ENCODE measurements at regions not wholly inside any gene's neighbourhood (a gene's known extent, or its start where the extent isn't known, plus 50 kb on each side); places are given as distances from the start of the nearest gene placed in this dataset.

GRCh38 chr10:36390221-36390620 is 735.2 kb upstream of the ANKRD30A start:
- no peak overlapping the region for H3K4me3 ChIP-seq (ENCODE audit: control insufficient read depth, low read depth, low read length)
- DNase-seq (ENCODE audit: low read depth) = no peak
- TF ChIP-seq, protein P1, sequence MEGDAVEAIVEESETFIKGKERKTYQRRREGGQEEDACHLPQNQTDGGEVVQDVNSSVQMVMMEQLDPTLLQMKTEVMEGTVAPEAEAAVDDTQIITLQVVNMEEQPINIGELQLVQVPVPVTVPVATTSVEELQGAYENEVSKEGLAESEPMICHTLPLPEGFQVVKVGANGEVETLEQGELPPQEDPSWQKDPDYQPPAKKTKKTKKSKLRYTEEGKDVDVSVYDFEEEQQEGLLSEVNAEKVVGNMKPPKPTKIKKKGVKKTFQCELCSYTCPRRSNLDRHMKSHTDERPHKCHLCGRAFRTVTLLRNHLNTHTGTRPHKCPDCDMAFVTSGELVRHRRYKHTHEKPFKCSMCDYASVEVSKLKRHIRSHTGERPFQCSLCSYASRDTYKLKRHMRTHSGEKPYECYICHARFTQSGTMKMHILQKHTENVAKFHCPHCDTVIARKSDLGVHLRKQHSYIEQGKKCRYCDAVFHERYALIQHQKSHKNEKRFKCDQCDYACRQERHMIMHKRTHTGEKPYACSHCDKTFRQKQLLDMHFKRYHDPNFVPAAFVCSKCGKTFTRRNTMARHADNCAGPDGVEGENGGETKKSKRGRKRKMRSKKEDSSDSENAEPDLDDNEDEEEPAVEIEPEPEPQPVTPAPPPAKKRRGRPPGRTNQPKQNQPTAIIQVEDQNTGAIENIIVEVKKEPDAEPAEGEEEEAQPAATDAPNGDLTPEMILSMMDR (IDR thresholded peaks at IDR 0.05; ENCODE audit: control insufficient read depth, insufficient read depth, low read depth, low read length, missing control alignments) = no peak

DNA sequence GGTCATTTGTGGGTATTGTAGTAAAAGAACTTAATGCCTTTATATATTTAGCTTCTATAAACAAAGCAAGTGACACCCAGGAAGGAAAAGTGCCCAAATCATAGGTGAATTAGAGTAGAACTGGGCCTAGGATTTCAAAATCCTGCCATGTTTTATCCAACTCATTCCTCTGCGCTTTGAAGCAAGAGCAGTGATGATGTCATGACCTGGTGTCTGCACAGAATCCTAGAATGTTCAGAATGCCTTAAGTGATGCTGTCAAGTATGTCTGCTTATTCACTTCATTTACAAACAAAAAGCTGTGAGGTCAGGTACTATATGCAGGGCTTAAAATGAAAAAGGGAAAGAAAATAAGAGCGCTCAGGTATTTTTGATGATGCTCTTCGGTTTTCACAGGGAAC is 737.2 kb upstream of the ANKRD30A start:
- TF ChIP-seq, protein P1 (IDR thresholded peaks at IDR 0.05; ENCODE audit: control insufficient read depth, insufficient read depth, low read depth, low read length, missing control alignments) = no peak
- DNase-seq (ENCODE audit: low read depth) = no peak
- H3K4me3 ChIP-seq (ENCODE audit: control insufficient read depth, low read depth, low read length) = no peak overlapping the region

GRCh38 chr10:36385693-36386092 is 739.7 kb upstream of the ANKRD30A start:
- TF ChIP-seq, protein P1 (IDR thresholded peaks at IDR 0.05; ENCODE audit: control insufficient read depth, insufficient read depth, low read depth, low read length, missing control alignments) = no peak
- no peak for DNase-seq (ENCODE audit: low read depth)
- no peak overlapping the region for H3K4me3 ChIP-seq (ENCODE audit: control insufficient read depth, low read depth, low read length)

GRCh38 chr10:36383349-36383748 is 741.3 kb upstream of the FZD8 start:
- H3K4me3 ChIP-seq (ENCODE audit: control insufficient read depth, low read depth, low read length) = no peak overlapping the region
- TF ChIP-seq, protein P1 (IDR thresholded peaks at IDR 0.05; ENCODE audit: control insufficient read depth, insufficient read depth, low read depth, low read length, missing control alignments) = no peak
- no peak for DNase-seq (ENCODE audit: low read depth)

GRCh38 chr10:36381748-36382147 is 739.7 kb upstream of the FZD8 start:
- TF ChIP-seq, protein P1 (IDR thresholded peaks at IDR 0.05; ENCODE audit: control insufficient read depth, insufficient read depth, low read depth, low read length, missing control alignments) = no peak
- H3K4me3 ChIP-seq (ENCODE audit: control insufficient read depth, low read depth, low read length) = no peak overlapping the region
- DNase-seq (ENCODE audit: low read depth) = no peak

DNA sequence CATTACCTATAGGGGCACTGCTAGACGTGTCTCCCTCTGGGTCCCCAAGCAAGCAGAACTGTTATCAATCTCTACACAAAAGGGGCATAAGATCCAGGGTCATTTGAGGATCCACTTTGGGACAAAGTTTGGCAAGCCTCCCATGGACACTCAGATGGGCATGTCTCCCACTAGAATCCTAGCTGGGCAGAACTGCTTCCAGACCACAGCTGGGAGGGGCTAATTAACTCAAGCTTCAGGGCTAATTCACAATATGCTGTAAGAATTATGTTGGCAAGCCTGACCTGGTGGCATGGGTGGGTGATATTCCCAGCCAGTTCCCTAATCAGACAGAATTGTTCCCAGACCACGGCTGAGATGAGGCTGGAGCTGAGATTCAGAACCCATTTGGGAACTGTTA is 738.4 kb upstream of the FZD8 start:
- DNase-seq (ENCODE audit: low read depth) = no peak
- H3K4me3 ChIP-seq (ENCODE audit: control insufficient read depth, low read depth, low read length) = no peak overlapping the region
- TF ChIP-seq, protein P1 (IDR thresholded peaks at IDR 0.05; ENCODE audit: control insufficient read depth, insufficient read depth, low read depth, low read length, missing control alignments) = no peak

GRCh38 chr10:36375107-36375506 is 733.0 kb upstream of the FZD8 start:
- DNase-seq (ENCODE audit: low read depth) = no peak
- TF ChIP-seq, protein P1 (IDR thresholded peaks at IDR 0.05; ENCODE audit: control insufficient read depth, insufficient read depth, low read depth, low read length, missing control alignments) = no peak
- H3K4me3 ChIP-seq (ENCODE audit: control insufficient read depth, low read depth, low read length) = no peak overlapping the region
